ENCODE measurements at regions not wholly inside any gene's neighbourhood (a gene's known extent, or its start where the extent isn't known, plus 50 kb on each side); places are given as distances from the start of the nearest gene placed in this dataset.
"Not testable (repeated sequence)": the region's sequence is repeated elsewhere in the genome, so short reads cannot be mapped to it uniquely, and the experiment has no call there.

DNA sequence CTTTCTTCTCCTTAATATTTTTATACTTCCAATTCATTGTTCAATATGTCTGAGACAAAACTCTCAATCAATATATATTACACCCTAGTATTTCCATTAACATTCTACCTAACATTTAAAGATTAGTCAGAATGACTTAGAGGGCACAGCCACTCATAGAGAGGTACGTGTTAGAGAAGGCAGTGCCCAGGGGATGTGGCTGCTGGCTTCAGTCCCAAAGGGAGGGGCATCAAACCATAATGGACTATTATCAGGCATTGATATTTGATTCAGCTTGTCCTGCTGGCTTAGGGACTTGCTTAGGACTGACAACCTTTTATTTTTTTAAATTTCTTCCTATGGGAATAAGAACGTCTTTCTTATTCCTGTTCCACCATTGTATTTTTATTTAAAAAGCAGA, 1392.0 kb upstream of the ATXN8OS start:
- H3K4me1 ChIP-seq (ENCODE audit: low read length): no peaks in the 10 kb centered on the region
- no peak overlapping the region for H3K4me2 ChIP-seq (ENCODE audit: low read length)
- H4K20me1 ChIP-seq (ENCODE audit: insufficient read depth, low read length): no peaks in the 10 kb centered on the region
- H3K9ac ChIP-seq (ENCODE audit: low read length): no peak overlapping the region
- no peaks in the 10 kb centered on the region for H3K36me3 ChIP-seq (replicated peaks; ENCODE audit: low read depth, low read length)
- no peaks in the 10 kb centered on the region for H3K9me3 ChIP-seq (ENCODE audit: insufficient read depth, low read length)
- TF ChIP-seq, protein P1, sequence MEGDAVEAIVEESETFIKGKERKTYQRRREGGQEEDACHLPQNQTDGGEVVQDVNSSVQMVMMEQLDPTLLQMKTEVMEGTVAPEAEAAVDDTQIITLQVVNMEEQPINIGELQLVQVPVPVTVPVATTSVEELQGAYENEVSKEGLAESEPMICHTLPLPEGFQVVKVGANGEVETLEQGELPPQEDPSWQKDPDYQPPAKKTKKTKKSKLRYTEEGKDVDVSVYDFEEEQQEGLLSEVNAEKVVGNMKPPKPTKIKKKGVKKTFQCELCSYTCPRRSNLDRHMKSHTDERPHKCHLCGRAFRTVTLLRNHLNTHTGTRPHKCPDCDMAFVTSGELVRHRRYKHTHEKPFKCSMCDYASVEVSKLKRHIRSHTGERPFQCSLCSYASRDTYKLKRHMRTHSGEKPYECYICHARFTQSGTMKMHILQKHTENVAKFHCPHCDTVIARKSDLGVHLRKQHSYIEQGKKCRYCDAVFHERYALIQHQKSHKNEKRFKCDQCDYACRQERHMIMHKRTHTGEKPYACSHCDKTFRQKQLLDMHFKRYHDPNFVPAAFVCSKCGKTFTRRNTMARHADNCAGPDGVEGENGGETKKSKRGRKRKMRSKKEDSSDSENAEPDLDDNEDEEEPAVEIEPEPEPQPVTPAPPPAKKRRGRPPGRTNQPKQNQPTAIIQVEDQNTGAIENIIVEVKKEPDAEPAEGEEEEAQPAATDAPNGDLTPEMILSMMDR (IDR thresholded peaks at IDR 0.05; ENCODE audit: low read depth, low read length): no peak
- no peak for TF ChIP-seq EZH2phosphoT487 (IDR thresholded peaks at IDR 0.05; ENCODE audit: low read depth)
- H3K27ac ChIP-seq (ENCODE audit: low read length): no peak overlapping the region
- H3K27me3 ChIP-seq (ENCODE audit: low read depth, low read length): no peaks in the 10 kb centered on the region
- H3K4me3 ChIP-seq (ENCODE audit: low read length): no peak overlapping the region
- no peaks in the 10 kb centered on the region for H3K79me2 ChIP-seq (ENCODE audit: low read length)
- H2AFZ ChIP-seq (ENCODE audit: low read depth, low read length): no peak overlapping the region

DNA sequence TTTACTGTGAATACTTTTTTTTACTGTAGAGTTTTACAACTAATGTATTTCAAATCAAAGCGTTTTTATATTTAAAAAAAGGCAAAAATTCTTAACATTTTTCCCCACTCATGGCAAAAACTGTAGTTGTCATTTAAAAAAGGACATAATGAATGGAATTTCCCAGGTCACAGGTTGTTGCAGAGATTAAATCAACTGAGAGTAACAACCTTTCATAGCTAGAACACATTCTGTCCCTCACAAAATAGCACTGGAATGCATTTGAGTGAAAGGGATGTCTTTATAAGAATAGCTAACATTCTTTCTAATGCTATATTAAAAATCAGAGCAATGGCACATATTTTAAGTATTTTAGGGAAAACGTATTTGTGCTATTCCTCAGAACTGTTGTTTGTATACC, 1393.3 kb upstream of the ATXN8OS start:
- Histone ChIP-seq H3K4me3 (ENCODE audit: low read length) (no peak overlapping the region), H3K9ac (ENCODE audit: low read length) (no peak overlapping the region)

GRCh38 chr13:68713394-68713793, 1394.2 kb upstream of the ATXN8OS start:
- H2AFZ ChIP-seq (ENCODE audit: low read depth, low read length): no peak overlapping the region
- H3K4me1 ChIP-seq (ENCODE audit: low read length): no peaks in the 10 kb centered on the region
- no peaks in the 10 kb centered on the region for H3K9me3 ChIP-seq (ENCODE audit: insufficient read depth, low read length)
- no peaks in the 10 kb centered on the region for H3K27me3 ChIP-seq (ENCODE audit: low read depth, low read length)
- no peak overlapping the region for H3K27ac ChIP-seq (ENCODE audit: low read length)
- TF ChIP-seq, protein P1 (IDR thresholded peaks at IDR 0.05; ENCODE audit: low read depth, low read length): no peak
- TF ChIP-seq EZH2phosphoT487 (IDR thresholded peaks at IDR 0.05; ENCODE audit: low read depth): no peak
- no peak overlapping the region for H3K9ac ChIP-seq (ENCODE audit: low read length)
- H3K36me3 ChIP-seq (replicated peaks; ENCODE audit: low read depth, low read length): no peaks in the 10 kb centered on the region
- no peaks in the 10 kb centered on the region for H4K20me1 ChIP-seq (ENCODE audit: insufficient read depth, low read length)
- no peaks in the 10 kb centered on the region for H3K79me2 ChIP-seq (ENCODE audit: low read length)
- no peak overlapping the region for H3K4me2 ChIP-seq (ENCODE audit: low read length)
- H3K4me3 ChIP-seq (ENCODE audit: low read length): no peak overlapping the region

More for the DNA sequence above, 1393.3 kb upstream of the ATXN8OS start:
- H3K79me2 ChIP-seq (ENCODE audit: low read length): no peaks in the 10 kb centered on the region
- no peak overlapping the region for H2AFZ ChIP-seq (ENCODE audit: low read depth, low read length)
- H3K27me3 ChIP-seq (ENCODE audit: low read depth, low read length): no peaks in the 10 kb centered on the region
- H4K20me1 ChIP-seq (ENCODE audit: insufficient read depth, low read length): no peaks in the 10 kb centered on the region
- H3K27ac ChIP-seq (ENCODE audit: low read length): no peak overlapping the region
- H3K4me2 ChIP-seq (ENCODE audit: low read length): no peak overlapping the region
- H3K9me3 ChIP-seq (ENCODE audit: insufficient read depth, low read length): no peaks in the 10 kb centered on the region
- H3K4me1 ChIP-seq (ENCODE audit: low read length): no peaks in the 10 kb centered on the region
- no peaks in the 10 kb centered on the region for H3K36me3 ChIP-seq (replicated peaks; ENCODE audit: low read depth, low read length)
- no peak for TF ChIP-seq EZH2phosphoT487 (IDR thresholded peaks at IDR 0.05; ENCODE audit: low read depth)
- TF ChIP-seq, protein P1 (IDR thresholded peaks at IDR 0.05; ENCODE audit: low read depth, low read length): no peak

GRCh38 chr13:68708336-68708908, 1399.2 kb upstream of the ATXN8OS start:
- Histone ChIP-seq H3K4me1 (ENCODE audit: low read length) (no peaks in the 10 kb centered on the region), H3K27me3 (ENCODE audit: low read depth, low read length) (no peaks in the 10 kb centered on the region), H3K4me3 (ENCODE audit: low read length) (no peak overlapping the region), H4K20me1 (ENCODE audit: insufficient read depth, low read length) (no peaks in the 10 kb centered on the region), H3K9ac (ENCODE audit: low read length) (no peak overlapping the region), H2AFZ (ENCODE audit: low read depth, low read length) (no peak overlapping the region), H3K36me3 (replicated peaks; ENCODE audit: low read depth, low read length) (no peaks in the 10 kb centered on the region), H3K4me2 (ENCODE audit: low read length) (no peak overlapping the region), H3K27ac (ENCODE audit: low read length) (no peak overlapping the region), H3K79me2 (ENCODE audit: low read length) (no peaks in the 10 kb centered on the region), H3K9me3 (ENCODE audit: insufficient read depth, low read length) (no peaks in the 10 kb centered on the region)
- TF ChIP-seq EZH2phosphoT487 (IDR thresholded peaks at IDR 0.05; ENCODE audit: low read depth): no peak
- TF ChIP-seq, protein P1 (IDR thresholded peaks at IDR 0.05; ENCODE audit: low read depth, low read length): no peak

- H3K4me1 ChIP-seq (ENCODE audit: low read length); H3K9ac ChIP-seq (ENCODE audit: low read length); H4K20me1 ChIP-seq (ENCODE audit: insufficient read depth, low read length); H3K4me2 ChIP-seq (ENCODE audit: low read length); H2AFZ ChIP-seq (ENCODE audit: low read depth, low read length); H3K27ac ChIP-seq (ENCODE audit: low read length); H3K36me3 ChIP-seq (replicated peaks; ENCODE audit: low read depth, low read length); H3K27me3 ChIP-seq (ENCODE audit: low read depth, low read length); H3K79me2 ChIP-seq (ENCODE audit: low read length); H3K9me3 ChIP-seq (ENCODE audit: insufficient read depth, low read length); H3K4me3 ChIP-seq (ENCODE audit: low read length): not testable (repeated sequence)
Observed at GRCh38 chr13:68706044-68706443, 1401.6 kb upstream of the ATXN8OS start.
